GM18520 (cell line): ENCODE measurements at regions not wholly inside any gene's neighbourhood (a gene's known extent, or its start where the extent isn't known, plus 50 kb on each side); places are given as distances from the start of the nearest gene placed in this dataset.
"Not testable (repeated sequence)": the region's sequence is repeated elsewhere in the genome, so short reads cannot be mapped to it uniquely, and the experiment has no call there.

Source experiments
- ATAC-seq: cut with Tn5 transposase; IDR thresholded peaks from one replicate; pipeline ENCODE4 v1.9.1; 2021; ENCODE audit not compliant: unreplicated experiment

DNA sequence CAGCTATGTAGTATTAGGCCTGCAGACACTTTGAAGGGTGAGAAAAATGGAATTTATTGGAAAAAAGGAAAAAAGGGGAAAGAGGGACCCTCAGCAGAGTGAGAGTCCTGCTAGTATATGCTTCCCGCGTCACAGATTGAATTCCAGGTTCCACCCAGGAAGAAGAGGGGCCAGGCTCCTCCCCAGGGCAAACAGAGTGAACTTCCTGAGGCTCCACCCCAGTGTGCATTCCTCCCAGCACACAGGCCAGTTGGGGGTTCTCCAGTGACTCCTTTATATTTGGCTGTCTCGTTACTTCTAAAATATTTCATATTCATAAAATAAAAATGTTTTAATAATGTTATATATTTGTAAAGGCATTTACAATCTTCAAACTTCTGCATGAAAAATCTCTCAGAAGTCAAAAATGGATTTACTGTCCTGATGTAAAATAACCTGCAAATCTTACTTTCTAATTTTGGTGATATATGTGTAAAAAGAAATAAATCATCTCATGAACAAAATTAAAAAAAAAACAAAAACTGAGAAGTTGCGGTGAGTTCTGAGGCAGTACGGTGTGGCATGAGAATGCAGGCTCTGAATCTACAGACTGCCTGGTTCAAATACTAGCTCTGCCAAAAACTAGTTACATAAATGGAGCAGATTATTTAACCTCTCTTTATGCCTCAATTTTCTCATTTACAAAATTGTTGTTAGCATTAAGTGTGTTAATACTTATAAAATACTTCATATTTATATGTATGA, 175.8 kb upstream of the P2RY1 start:
- no peak for ATAC-seq

DNA sequence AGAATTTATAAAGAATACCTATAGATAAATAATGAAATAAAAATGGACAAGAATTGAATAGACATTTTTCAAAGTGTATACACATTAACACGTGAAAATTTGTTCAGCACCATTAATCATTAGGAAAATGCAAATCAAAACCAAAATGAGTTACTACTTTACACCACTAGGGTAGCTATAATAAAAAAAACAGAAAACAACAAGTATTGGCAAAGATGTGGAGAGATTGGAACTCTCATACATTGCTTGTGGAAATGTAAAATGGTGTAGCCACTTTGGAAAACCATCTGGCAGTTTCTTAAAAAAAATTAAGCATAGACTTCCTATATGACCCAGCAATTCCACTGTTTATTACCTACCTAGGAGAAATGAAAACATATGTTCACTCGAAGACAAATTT, 172.8 kb upstream of the P2RY1 start:
- ATAC-seq: no peak

DNA sequence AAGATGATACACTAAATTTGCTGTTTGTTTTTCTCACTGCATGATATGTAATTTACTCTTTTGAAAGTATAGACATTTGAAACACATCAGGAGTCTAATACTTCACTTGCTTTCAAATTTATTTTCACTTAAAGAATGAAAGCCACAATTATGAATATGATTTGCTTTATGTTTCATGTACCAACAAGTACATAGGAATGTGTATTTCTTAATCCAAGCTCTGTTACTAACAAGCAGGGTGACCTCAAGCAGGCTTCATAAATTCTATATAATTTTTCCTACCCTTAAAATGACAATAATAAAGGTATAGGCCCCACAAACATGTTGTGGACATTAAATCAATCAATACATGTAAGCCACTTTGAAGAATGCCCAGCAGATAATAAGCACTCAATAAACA, 170.2 kb upstream of the P2RY1 start:
- no peak for ATAC-seq

DNA sequence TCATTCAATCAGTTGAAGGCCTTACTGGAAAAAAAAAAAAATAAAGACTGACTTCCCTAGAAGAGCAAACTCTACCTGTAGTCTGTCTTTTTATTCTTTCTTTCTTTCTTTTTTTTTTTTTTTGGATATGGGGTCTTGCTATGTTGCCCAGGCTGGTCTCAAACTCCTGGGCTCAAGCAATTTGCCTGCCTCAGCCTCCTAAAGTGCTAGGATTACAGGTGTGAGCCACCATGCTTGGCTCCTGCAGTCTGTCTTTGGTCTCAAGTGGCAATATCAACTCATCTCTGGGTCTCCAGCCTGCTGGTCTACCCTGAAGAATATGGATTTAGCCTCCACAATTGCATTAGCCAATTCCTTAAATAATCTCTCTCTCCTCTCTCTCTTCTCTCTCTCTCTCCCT, 167.7 kb upstream of the P2RY1 start:
- ATAC-seq: no peak

DNA sequence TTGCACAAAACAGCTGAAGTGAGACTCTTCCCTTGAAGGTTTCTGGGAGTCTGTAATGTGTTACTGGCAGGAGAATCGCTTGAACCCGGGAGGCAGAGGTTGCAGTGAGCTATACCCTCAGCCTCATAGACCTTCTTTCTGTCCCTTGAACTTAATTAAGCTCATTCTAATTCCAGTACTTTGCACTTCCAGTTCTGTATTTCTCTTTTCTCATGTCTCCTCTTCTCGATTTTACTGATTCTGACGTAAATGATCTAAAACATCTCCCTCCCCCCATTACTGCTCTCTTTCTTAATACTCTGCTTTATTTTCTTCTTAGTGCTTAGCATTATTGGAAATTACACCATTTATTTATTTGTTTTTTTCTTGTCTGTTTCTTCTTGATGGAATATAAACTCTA, 165.4 kb upstream of the P2RY1 start:
- ATAC-seq: no peak

DNA sequence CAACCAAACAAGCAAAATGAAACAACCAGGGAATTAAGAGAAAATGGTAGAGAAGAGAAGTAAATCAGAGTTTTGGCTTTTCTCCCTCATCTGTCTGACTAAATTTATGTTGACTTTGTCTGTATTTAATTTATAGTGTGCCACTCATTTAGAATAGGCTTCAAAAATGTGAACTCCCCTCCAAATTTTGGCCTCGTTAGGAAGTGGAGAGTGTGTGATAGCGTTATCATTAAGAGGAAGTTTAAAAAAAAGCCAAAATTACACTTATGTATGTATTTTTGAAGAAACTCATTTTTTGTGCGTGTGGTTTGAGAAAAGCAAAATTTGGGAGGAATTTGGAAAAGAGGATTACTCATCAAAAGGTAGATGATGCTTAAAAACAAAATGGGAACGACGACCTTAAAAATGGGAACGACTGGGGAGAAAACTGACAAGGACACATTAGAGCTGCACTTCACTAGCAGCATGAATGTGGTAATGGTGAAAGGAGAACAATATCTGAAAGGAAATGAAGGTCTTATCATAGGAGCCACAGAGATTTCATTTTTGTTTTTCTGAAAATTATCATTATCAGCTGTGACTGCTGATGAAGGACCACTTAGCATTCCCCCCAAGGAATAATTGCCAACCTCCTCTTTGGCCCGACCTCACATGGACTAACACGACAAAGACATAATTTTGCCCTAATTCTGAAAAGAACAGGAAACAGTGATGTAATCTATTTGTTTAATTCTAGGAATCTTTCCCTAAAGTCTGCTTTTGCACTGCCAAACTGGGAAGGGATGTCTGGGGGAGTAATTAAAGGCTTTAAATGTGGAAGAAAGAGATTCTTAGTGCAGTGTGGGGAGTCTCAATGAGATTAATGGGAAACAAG, 163.2 kb upstream of the P2RY1 start:
- ATAC-seq: no peak

DNA sequence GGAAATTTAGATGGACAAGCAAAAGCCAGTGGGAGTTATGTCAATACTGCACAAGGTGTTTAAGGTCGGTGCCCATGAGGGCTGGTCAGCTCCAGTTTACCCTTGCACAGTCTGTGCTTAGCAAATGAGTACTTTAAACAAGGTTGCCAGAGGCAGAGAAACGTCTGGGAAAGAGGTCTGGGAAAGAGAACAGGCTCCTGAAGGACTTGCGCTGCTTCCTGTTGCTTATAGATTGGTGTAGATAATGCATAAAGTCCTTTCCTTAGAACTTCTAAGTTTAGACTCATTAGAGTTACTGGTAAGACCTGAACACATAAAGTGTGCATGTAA, 162.6 kb upstream of the P2RY1 start:
- ATAC-seq: no peak

DNA sequence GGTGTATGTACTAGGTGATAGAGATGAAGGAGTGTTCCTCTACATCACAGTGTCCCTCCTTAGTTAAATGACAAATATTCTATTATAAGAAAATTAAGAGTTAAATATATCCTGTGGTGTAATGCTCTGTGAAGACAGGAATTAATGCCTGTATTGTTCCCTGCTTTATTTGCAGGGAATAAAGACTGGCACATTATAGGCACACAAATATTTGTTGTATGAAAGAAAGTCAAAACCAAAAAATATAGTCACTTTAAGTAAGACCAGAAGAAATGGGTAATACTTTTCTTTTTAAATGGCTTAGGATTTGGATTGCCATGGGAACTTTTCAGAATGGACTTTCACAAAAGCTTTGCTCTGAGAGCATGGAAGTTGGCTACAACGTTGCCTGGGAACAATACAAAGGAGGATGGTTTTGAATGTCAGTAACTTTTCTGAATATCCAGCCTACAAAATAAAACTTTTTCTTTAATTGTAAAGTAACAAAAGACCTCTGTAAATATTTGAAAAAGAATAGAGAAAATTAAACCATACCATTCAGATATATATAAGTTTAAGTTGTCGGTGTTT, 158.0 kb upstream of the P2RY1 start:
- ATAC-seq: no peak

DNA sequence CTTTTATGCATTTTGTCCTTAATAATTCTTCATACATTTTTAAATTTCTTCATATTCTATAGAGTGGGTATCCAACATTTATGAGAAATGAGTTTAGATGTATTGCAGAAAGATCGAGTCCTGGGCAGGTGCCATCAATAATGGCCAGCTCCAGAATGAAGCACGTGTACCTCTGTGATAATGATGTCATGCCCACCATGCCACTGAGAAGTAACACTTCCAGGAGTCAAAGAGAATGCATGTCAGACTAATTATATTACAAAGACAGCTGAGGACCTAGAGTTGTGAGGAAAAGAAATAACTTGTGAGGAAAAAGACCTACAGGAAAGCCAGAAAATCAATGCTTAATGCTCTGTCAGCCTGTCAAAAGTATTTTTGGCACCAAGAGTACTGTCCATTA, 157.4 kb upstream of the P2RY1 start:
- no peak for ATAC-seq

DNA sequence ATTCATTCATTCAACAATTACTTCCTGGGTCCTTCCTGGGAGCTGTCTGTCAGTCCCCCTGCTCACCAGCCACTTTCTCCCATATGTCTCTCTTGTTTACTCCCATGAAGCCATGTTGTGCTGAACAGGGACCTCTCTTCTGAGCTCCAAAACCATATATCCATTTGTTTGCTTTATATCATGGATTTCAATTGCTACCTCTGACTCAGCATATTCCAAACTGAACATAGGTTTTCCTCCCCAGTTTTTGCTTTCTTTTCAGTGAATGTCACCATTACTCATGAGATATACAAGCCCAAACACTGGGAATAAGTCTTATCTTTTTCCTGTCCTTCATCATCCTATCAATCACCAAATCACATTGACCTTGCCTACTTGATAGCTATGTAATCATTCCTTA, 152.5 kb upstream of the P2RY1 start:
- ATAC-seq: no peak

DNA sequence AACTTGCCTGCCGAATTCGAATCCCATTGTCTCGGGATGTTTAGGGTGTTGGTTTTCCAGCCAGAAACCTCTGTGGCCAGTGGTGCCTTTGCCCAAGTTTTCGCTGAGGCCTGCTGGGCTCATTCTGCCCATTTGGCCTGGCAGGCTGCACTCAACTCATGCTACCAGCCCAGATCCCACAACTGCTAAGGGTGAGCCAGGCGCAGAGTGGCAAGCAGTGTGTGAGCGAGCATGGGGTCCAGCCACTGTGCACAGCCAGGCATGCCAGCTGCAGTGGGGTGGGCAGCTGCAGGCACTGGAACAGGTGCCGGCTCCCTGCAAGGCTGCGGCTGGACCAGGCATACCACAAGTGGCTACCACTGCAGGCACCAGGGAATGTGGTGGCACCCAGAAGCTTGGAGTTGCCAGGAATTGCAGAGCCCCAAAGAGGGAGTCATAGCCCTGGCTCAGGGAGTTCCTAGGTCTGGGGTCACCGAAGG, 151.4 kb upstream of the P2RY1 start:
- no peak for ATAC-seq

DNA sequence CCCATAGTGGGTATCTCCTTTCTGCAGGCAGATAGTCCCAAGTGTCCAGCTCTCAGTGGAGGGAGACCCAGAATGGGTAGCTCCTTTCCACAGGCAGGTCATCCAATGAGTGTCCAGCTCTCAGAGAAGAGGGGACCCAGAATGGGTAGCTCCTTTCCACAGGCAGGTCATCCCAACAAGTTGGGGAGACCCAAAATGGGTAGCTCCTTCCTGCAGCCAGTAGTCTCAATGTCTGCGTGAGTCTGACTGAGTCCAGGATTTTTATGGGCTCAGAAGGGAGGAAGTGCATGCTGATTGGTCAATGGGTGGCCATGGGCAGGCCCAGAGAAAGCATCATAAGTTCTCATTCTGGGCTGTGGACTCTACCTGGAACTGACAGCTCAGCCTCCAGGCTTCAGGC, 150.7 kb upstream of the P2RY1 start:
- no peak for ATAC-seq

DNA sequence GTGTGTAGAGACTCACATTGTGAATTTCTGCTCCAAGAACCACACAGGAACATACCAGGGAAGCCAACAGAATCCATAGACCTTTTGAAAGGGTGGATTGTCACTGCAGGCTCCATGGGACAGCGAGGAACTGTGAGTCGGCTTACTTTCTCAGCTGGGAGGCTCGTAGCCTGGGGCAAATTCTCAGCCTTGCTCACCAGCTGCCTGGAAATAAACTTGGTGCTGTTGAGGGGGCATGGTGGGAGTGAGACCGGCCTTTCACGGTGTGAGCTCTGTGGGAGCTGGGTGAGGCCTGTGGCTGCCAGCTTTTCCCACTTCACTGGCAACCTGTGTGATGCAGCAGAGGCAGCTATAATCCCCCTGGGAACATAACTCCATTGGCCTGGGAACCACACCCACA, 146.6 kb upstream of the P2RY1 start:
- ATAC-seq: no peak

DNA sequence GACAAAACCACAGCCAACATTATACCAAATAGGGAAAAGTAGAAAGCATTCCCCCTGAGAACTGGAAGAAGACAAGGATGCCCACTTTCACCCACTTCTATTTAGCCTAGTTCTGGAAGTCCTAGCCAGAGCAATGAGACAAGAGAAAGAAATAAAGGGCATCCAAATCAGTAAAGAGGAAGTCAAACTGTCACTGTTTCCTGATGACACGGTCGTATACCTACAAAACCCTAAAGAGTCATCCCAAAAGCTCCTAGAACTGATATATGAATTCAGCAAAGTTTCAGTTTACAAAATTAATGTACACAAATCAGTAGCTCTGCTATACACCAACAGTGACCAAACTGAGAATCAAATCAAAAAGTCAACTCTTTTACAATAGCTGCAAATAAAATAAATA, 142.6 kb upstream of the P2RY1 start:
- not testable (repeated sequence) for ATAC-seq

DNA sequence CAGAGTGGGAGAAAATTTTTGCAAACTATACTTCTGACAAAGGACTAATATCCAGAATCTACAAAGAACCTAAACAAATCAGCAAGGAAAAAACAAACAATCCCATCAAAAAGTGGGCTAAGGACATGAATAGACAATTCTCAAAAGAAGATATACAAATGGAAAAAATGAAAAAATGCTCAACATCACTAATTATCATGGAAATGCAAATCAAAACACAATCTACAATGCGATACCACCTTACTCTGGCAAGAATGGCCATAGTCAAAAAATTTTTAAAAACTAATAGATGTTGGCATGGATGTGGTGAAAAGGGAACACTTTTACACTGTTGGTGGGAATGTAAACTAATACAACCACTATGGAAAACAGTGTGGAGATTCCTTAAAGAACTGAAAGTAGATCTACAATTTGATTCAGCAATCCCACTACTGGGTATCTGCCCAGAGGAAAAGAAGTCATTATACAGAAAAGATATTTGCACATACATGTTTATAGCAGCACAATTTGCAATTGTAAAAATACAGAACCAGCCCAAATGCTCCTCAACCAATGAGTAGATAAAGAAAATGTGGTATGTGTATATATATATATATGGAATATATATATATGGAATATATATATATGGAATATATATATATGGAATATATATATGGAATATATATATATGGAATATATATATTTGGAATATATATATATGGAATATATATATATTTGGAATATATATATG, 141.2 kb upstream of the P2RY1 start:
- ATAC-seq: not testable (repeated sequence)

DNA sequence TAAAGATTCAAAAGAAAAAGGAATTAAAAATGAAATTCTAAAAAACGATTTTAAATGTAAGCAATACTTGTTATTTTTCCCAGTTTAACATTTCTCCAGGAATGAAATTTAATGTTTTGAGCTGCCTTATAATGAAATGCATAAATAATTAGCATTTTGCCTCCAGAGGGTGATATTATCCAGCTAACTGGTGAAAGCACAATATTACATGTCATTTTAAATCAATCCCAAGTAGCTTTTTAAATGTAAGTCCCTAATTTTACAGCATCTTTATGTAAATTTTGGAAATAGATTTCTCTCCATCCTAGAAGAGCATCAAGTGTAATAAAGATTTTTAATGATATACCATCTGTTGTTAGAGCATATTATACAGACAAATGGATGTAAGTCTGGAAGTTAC, 139.1 kb upstream of the P2RY1 start:
- no peak for ATAC-seq

DNA sequence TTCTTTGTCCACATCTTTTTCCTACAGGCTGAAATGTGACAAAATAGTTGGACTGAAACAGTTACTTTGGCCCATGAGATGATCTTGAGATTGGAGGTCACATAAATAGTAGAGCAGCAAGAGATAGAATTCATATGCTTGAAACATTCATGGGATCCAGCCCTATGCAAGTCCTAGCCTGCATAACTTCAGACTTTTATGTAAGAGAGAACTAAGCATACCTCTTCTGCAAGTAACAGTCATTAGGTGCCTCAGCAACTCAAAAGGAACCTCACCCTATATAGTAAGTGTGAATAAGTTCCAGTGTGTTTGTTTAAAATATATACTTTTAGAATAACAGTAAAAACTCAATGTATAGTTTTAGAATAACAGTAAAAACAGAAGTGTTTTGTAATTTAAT, 138.0 kb upstream of the P2RY1 start:
- no peak for ATAC-seq

DNA sequence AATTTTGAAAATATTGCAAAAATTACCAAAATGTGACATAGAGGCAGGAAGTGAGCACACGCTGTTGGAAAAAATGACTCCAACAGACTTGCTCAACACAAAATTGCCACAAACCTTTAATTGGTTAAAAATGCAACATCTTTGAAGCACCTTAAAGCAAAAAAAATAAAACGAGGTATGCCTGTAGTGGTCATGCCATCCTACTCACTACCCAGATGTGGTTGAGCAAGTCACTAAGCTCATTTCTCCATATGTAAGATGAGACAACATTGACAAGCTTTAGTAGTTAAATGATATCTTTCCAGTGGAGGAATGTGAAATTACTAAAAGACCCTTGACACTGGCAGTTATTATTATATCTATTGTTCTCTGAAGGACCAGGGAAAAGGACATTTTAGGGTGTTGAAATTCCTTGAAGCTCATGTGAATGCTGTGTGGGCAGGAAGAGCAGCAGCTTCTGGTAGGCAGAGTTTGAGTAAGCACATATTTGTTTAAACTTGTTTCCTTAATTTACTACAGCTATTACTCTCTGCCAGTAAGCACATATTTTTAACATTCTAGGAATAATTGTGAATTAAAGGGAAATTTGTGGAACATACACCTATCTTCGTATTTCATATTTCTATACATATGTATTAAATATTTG, 131.6 kb upstream of the P2RY1 start:
- ATAC-seq: no peak

DNA sequence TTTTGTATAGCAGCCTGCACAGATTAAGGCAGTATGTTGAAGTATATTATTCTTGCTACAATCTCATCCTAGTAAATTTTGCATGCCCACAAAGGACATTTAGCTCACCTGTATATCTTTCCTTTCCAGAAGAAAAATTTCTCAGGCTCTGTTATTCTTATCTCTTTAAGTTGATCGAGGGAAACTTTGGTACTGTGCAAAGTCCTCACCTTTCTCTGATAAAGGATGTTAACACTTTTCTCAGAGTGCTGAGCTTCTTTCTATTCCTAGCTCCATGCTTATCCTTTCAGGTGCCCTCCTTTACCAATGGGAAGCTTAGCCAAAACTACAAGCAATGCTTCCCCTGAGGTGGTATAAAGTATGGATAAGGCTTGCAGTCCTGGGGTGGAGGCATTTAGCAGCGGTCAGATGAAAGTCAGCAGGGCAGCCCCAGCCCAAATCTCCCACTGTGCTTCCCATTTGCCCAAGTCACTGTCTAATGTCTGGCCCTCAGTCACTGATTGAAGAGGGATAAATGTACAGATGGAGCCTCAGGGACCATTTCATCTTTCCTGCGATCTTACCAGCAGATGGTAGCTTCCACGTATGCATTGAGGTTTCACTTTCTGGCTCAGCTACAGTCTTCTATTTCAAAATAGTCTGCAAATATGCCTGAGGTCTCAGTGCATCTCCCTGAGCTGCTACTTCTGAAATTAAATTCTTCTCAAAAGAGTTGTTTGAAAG, 127.8 kb upstream of the P2RY1 start:
- ATAC-seq: no peak

DNA sequence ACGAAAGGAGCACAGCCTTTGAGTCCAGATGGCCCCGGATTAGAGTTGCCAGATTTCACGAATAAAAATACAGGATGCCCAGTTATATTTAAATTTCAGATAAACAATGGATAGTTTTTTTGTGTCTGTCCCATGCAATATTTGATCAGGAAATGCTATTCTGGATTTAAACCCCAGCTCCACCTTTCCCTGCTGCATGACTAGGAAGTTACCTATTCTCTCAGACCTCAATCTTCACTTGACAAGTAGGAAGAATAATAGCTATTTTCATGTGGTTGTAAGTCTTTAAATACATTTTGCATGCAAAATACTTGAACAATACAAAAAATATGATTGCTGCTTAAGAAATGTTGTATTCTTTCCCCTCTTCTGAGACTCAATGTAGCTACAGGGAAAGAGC, 125.3 kb upstream of the P2RY1 start:
- ATAC-seq: no peak
